Upper lobe of left lung (tissue), 4 donors: ENCODE measurements at regions not wholly inside any gene's neighbourhood (a gene's known extent, or its start where the extent isn't known, plus 50 kb on each side); places are given as distances from the start of the nearest gene placed in this dataset.

ENCODE experiments used
- CTCF ChIP-seq, 6 experiments: fragments of 450-650 bp in 4 of 6; fragments of 200-600 bp in 2 of 6; sonication (generic) in 2 of 6; IDR thresholded peaks; one replicate each; pipeline ENCODE4 v1.5.1; 2016 to 2019; ENCODE audit warnings: antibody characterized with exemption in 6 of 6
- EP300 ChIP-seq, 4 donors: sonication (generic); formaldehyde crosslinking; IDR thresholded peaks; one replicate each; pipeline ENCODE4 v1.5.1; 2017; ENCODE audit warnings: antibody characterized with exemption in 4 of 4, control low read depth in 2 of 4

DNA sequence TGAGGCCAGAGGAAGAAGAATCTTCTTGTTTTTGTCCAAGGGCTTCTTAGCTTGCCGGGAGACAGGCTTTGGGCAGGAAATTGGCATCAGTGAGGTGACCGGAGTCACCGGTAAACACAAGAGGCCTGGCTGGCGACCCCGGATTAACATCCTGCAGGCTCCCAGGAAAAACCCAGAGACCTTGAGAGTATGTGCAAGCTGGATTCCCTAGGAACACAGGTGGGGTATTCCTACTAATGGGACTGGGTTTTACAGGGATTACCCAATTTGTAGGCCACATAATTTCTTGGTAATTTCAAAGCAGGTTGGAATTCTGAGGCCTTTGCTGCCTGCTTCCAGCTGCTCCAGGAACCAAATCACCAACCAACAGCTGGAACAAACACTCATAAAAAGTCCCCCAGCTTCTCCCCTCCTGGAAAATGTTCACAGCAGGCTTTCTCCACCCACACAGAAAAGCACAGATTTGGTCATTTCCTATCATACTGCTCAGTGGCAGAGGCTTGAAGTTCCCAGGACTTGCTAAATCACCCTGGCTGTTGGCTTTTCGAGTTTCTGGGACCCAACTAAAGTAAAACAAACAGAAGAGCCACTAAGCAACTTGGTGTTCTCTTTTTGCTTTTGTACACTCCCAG, 258.8 kb downstream of the IRF8 start:
- no peak for TF ChIP-seq CTCF (IDR thresholded peaks at IDR 0.05)
- TF ChIP-seq EP300 (IDR thresholded peaks at IDR 0.05) = no peak
